K562 (cell line): ENCODE measurements at regions not wholly inside any gene's neighbourhood (a gene's known extent, or its start where the extent isn't known, plus 50 kb on each side); places are given as distances from the start of the nearest gene placed in this dataset.

Experiments
- ATAC-seq: fragments of 200-7000 bp; cut with Tn5 transposase; 3 replicates; pipeline ENCODE4 v1.9.1; 2020; ENCODE audit warnings: moderate library complexity
- BruUV-seq: library from RNA; stranded (reverse); fragments of 400-500 nt; replicated peaks from 2 replicates; lab custom pipeline; 2021; lab: Mats Ljungman, UMichigan
- CTCF ChIA-PET: fragments of 300-600 bp; formaldehyde crosslinking; extraction: SDS; loops from one replicate; lab custom pipeline; 2021; ENCODE audit warnings: low intra/inter-chr PET ratio; lab: Yijun Ruan, JAX
- POLR2A ChIA-PET: fragments of 300-600, 350-650 bp; sonication (Branson Sonifier 250); formaldehyde crosslinking; extraction: SDS; loops from one replicate; lab custom pipeline; 2021; ENCODE audit warnings: antibody characterized with exemption, inconsistent platforms; lab: Yijun Ruan, JAX
- DNase-seq, 4 experiments: peaks; one replicate each; pipeline versions ENCODE4 v3.0.0 to v3.0.0-alpha.2; 2011 to 2018; ENCODE audit warnings: low spot score in 3 of 4, mixed read lengths in 3 of 4; ENCODE audit errors: extremely low read depth in 1 of 4
- FAIRE-seq: peaks from 2 replicates; lab custom pipeline; 2011; peaks lifted over from hg19 to GRCh38; lab: Jason Lieb, UNC
- H2AFZ ChIP-seq: 2 replicates; pipeline ENCODE4 v1.6.0; 2011; ENCODE audit warnings: low read depth, low read length, control low read depth, inconsistent platforms
- H3K27ac ChIP-seq: fragments of 200-600 bp; 3 replicates; pipeline ENCODE4 v1.8.0; 2011; ENCODE audit warnings: low read depth, mild to moderate bottlenecking, control low read depth, inconsistent platforms, low read length, moderate library complexity, mixed read lengths; ENCODE audit errors: extremely low read depth
- H3K27me3 ChIP-seq, 2 experiments: fragments of 300-600 bp in 1 of 2; 2 replicates in 1 of 2; 3 replicates in 1 of 2; pipeline versions ENCODE4 v1.6.0 to v1.8.0; 2011; ENCODE audit warnings: inconsistent platforms in 2 of 2, low read length in 2 of 2, mild to moderate bottlenecking in 1 of 2, mixed read lengths in 1 of 2, moderate library complexity in 1 of 2; ENCODE audit not compliant: control insufficient read depth in 2 of 2, insufficient read depth in 2 of 2
- H3K36me3 ChIP-seq: fragments of 300-600 bp; 3 replicates; pipeline ENCODE4 v1.8.0; 2011; ENCODE audit warnings: mild to moderate bottlenecking, low read length, inconsistent platforms; ENCODE audit not compliant: control insufficient read depth, insufficient read depth
- H3K4me1 ChIP-seq, 2 experiments: fragments of 200-600 bp in 1 of 2; replicated peaks in 1 of 2; 2 replicates in 1 of 2; 3 replicates in 1 of 2; pipeline versions ENCODE4 v1.5.1 to v1.8.0; 2011; ENCODE audit warnings: inconsistent platforms in 2 of 2, low read length in 2 of 2, mild to moderate bottlenecking in 1 of 2, mixed read lengths in 1 of 2, moderate library complexity in 1 of 2; ENCODE audit not compliant: control insufficient read depth in 2 of 2, insufficient read depth in 2 of 2
- H3K4me2 ChIP-seq: 2 replicates; pipeline ENCODE4 v1.6.1; 2011; ENCODE audit warnings: low read length, control low read depth, inconsistent platforms, mixed read lengths; ENCODE audit not compliant: insufficient read depth
- H3K4me3 ChIP-seq: fragments of 200-600 bp; sonication (generic), shearing (Covaris generic); 2 replicates; pipeline ENCODE4 v1.5.1; 2016; ENCODE audit warnings: control low read depth, inconsistent platforms
- H3K79me2 ChIP-seq: fragments of 200-600 bp; 3 replicates; pipeline ENCODE4 v1.8.0; 2011; ENCODE audit warnings: low read length, inconsistent platforms; ENCODE audit not compliant: control insufficient read depth, insufficient read depth
- H3K9ac ChIP-seq, 2 experiments: 2 replicates each; pipeline versions ENCODE4 v1.6.0 to v1.6.1; 2011; ENCODE audit warnings: low read depth in 2 of 2, low read length in 2 of 2, control low read depth in 1 of 2, inconsistent platforms in 1 of 2, mild to moderate bottlenecking in 1 of 2, mixed read lengths in 1 of 2; ENCODE audit not compliant: insufficient read depth in 1 of 2
- H3K9me1 ChIP-seq: one replicate; pipeline ENCODE4 v1.6.0; 2011; ENCODE audit warnings: inconsistent platforms, mild to moderate bottlenecking, low read length, moderate library complexity; ENCODE audit not compliant: control insufficient read depth, insufficient read depth
- H3K9me3 ChIP-seq: replicated peaks from 2 replicates; pipeline ENCODE4 v1.5.1; 2011; ENCODE audit warnings: low read depth, low read length, inconsistent platforms; ENCODE audit not compliant: control insufficient read depth, insufficient read depth
- H4K20me1 ChIP-seq: replicated peaks from 2 replicates; pipeline ENCODE4 v1.6.1; 2011; ENCODE audit warnings: low read length, inconsistent platforms, mixed read lengths; ENCODE audit not compliant: control insufficient read depth, insufficient read depth
- CTBP1 ChIP-seq: fragments of 450-650 bp; IDR thresholded peaks from 2 replicates; pipeline ENCODE4 v1.6.1; 2016; ENCODE audit warnings: borderline replicate concordance
- HDAC2 ChIP-seq: fragments of 450-650 bp; IDR thresholded peaks from 2 replicates; pipeline ENCODE4 v1.6.1; 2016; ENCODE audit warnings: mild to moderate bottlenecking
- HNRNPUL1 ChIP-seq: fragments of 200-400 bp; formaldehyde crosslinking; IDR thresholded peaks from 2 replicates; pipeline ENCODE4 v1.6.1; 2017; ENCODE audit warnings: low read length
- KAT2B ChIP-seq: IDR thresholded peaks from one replicate; pipeline ENCODE4 v1.6.1; 2012; ENCODE audit warnings: low read depth, mild to moderate bottlenecking, control low read depth, inconsistent platforms, low read length, moderate library complexity
- KDM1A ChIP-seq, 2 experiments: fragments of 450-650 bp; IDR thresholded peaks; 2 replicates each; pipeline ENCODE4 v1.6.1; 2016; ENCODE audit warnings: mild to moderate bottlenecking in 2 of 2
- NCOA2 ChIP-seq, 2 experiments: fragments of 450-650 bp; IDR thresholded peaks; 2 replicates each; pipeline ENCODE4 v1.6.1; 2018; ENCODE audit warnings: mild to moderate bottlenecking in 2 of 2, moderate library complexity in 1 of 2; ENCODE audit not compliant: partially characterized antibody in 2 of 2
- PPARD ChIP-seq: fragments of 250-450 bp; sonication (Bioruptor Pico); IDR thresholded peaks from 2 replicates; pipeline ENCODE4 v1.8.0; 2022; ENCODE audit warnings: inconsistent platforms, mild to moderate bottlenecking, moderate library complexity
- RAD51 ChIP-seq: fragments of 450-650 bp; IDR thresholded peaks from 2 replicates; pipeline ENCODE4 v1.7.1; 2016; ENCODE audit warnings: low read depth, mild to moderate bottlenecking, borderline replicate concordance
- RNF2 ChIP-seq: sonication (generic); IDR thresholded peaks from 2 replicates; pipeline ENCODE4 v1.6.1; 2016
- SMARCA5 ChIP-seq: fragments of 450-650 bp; IDR thresholded peaks from 2 replicates; pipeline ENCODE4 v1.6.1; 2016
- TARDBP ChIP-seq: fragments of 450-650 bp; IDR thresholded peaks from 2 replicates; pipeline ENCODE4 v1.6.1; 2016
- XRCC5 ChIP-seq: fragments of 200-400 bp; formaldehyde crosslinking; IDR thresholded peaks from 2 replicates; pipeline ENCODE4 v1.6.1; 2017; ENCODE audit warnings: low read depth, mild to moderate bottlenecking, low read length
- ZMIZ1 ChIP-seq, 2 experiments: fragments of 150-350 bp in 1 of 2; IDR thresholded peaks; 2 replicates each; pipeline ENCODE4 v1.6.1; 2012 to 2016; ENCODE audit warnings: low read depth in 2 of 2, low read length in 2 of 2, mild to moderate bottlenecking in 1 of 2, moderate library complexity in 1 of 2
- ZNF324 ChIP-seq: fragments of 250-450 bp; sonication (Bioruptor Pico); IDR thresholded peaks from 2 replicates; pipeline ENCODE4 v1.4.0; 2020; ENCODE audit warnings: mild to moderate bottlenecking
- ZNF764 ChIP-seq: fragments of 250-450 bp; sonication (Bioruptor Pico); IDR thresholded peaks from 2 replicates; pipeline ENCODE4 v1.4.0; 2020; ENCODE audit warnings: low read depth, mild to moderate bottlenecking, moderate library complexity
- WGBS: fragments of 100-300 bp; shearing (Covaris generic); methylation state at CpG from one replicate; pipeline ENCODE4 v1.1.6; 2016; ENCODE audit warnings: low coverage, mixed read lengths; ENCODE audit not compliant: insufficient coverage; ENCODE audit errors: missing lambda C conversion rate; 5-methylcytosine and 5-hydroxymethylcytosine counted together
- in situ Hi-C: fragments of 300-500 bp; cut with MboI; formaldehyde crosslinking; loops from 4 replicates; pipeline ENCODE4 v1.15.0; 2018; ENCODE audit warnings: inconsistent platforms, mixed read lengths
- intact Hi-C: fragments of 100-400 bp; cut with micrococcal nuclease; formaldehyde crosslinking; loops from 2 replicates; pipeline ENCODE4 v1.14.2; 2022

- ATAC-seq (no peak), DNase-seq (no peak), FAIRE-seq (no peak)
- Histone ChIP-seq H2AFZ (no peak overlapping the region), H4K20me1 (no peaks in the 10 kb centered on the region), H3K9ac (no peak overlapping the region), H3K79me2 (no peaks in the 10 kb centered on the region), H3K27me3 (peaks cover 0 to 9% of the 10 kb centered on the region in 2 experiments; a peak in 3 of 5 replicates), H3K9me3 (no peaks in the 10 kb centered on the region), H3K4me1 (no peaks in the 10 kb centered on the region), H3K36me3 (no peaks in the 10 kb centered on the region), H3K4me2 (no peak overlapping the region), H3K27ac (no peak overlapping the region), H3K9me1 (no peaks in the 10 kb centered on the region), H3K4me3 (no peak overlapping the region)
- BruUV-seq = no TSS peak
- intact Hi-C loops (no loop called here), in situ Hi-C loops (no loop called here)
- TF ChIP-seq KAT2B = no peak
- ChIA-PET POLR2A (no interaction called here), CTCF (no interaction called here)
- WGBS = 3% methylated on average over 4 of the region's 4 CpGs
These were observed 225.9 kb downstream of the TBXT start for GRCh38 chr6:165941786-165942185.

- H3K27me3 ChIP-seq = peaks cover 0 to 9% of the 10 kb centered on the region in 2 experiments; a peak in 3 of 5 replicates
- no peak for ATAC-seq
- no peak for DNase-seq
- no peaks in the 10 kb centered on the region for H3K79me2 ChIP-seq
- H3K4me3 ChIP-seq = no peak overlapping the region
- H3K27ac ChIP-seq = no peak overlapping the region
- CTCF ChIA-PET = no interaction called here
- H3K9me1 ChIP-seq = no peaks in the 10 kb centered on the region
- POLR2A ChIA-PET = no interaction called here
- no peaks in the 10 kb centered on the region for H4K20me1 ChIP-seq
- H2AFZ ChIP-seq = no peak overlapping the region
- no TSS peak for BruUV-seq
- no peak for FAIRE-seq
- H3K4me2 ChIP-seq = no peak overlapping the region
- H3K36me3 ChIP-seq = no peaks in the 10 kb centered on the region
- intact Hi-C loops = no loop called here
- no peaks in the 10 kb centered on the region for H3K9me3 ChIP-seq
- in situ Hi-C loops = no loop called here
- 0% methylated on average over 5 of the region's 5 CpGs for WGBS
- H3K4me1 ChIP-seq = no peaks in the 10 kb centered on the region
- no peak overlapping the region for H3K9ac ChIP-seq
- TF ChIP-seq RNF2 (no peak), NCOA2 (IDR thresholded peaks at IDR 0.05; ENCODE audit: partially characterized antibody in 2 of 2) (no peak), ZMIZ1 (IDR thresholded peaks at IDR 0.05; ENCODE audit: low read depth in 2 of 2, low read length in 2 of 2) (no peak), SMARCA5 (no peak), CTBP1 (no peak), PPARD (CRISPR knock-in tag) (no peak), KDM1A (IDR thresholded peaks at IDR 0.05) (no peak), RAD51 (no peak), XRCC5 (no peak), HDAC2 (no peak), TARDBP (no peak), ZNF764 (CRISPR knock-in tag) (no peak), ZNF324 (no peak), HNRNPUL1 (no peak)
These were observed 226.3 kb downstream of the TBXT start for GRCh38 chr6:165941249-165941775.
